ENCODE measurements at regions not wholly inside any gene's neighbourhood (a gene's known extent, or its start where the extent isn't known, plus 50 kb on each side); places are given as distances from the start of the nearest gene placed in this dataset.

DNA sequence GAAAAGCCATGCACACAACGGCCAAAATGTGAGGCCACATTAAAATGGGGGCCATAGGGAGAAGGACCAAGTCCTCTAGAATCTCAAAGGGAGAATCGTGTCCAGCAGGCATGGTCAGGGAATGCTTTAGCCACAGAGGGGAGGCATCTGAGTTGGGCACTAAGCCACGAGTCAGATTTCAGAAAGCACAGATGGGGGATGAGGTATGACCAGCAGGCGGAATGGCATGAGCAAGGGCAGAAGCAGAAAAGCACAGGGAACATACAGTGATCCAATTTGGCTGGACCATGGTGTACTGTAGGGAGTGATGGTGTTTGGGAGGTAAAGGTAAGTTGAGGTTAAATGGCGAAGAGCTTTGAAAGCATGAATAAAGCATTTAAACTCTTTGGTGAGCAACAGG lies 214.6 kb downstream of the TLE1 start:
- no peaks in the 10 kb centered on the region for H3K4me1 ChIP-seq (ENCODE audit: insufficient read depth, low read length)
- no peaks in the 10 kb centered on the region for H3K36me3 ChIP-seq (ENCODE audit: insufficient read depth, low read length)
- no peak overlapping the region for H3K4me3 ChIP-seq (ENCODE audit: low read length)
- H3K27me3 ChIP-seq (ENCODE audit: insufficient read depth, low read length): no peaks in the 10 kb centered on the region
- H2AFZ ChIP-seq (ENCODE audit: low read depth, low read length): no peak overlapping the region
- H3K9me3 ChIP-seq (ENCODE audit: low read length): no peaks in the 10 kb centered on the region

DNA sequence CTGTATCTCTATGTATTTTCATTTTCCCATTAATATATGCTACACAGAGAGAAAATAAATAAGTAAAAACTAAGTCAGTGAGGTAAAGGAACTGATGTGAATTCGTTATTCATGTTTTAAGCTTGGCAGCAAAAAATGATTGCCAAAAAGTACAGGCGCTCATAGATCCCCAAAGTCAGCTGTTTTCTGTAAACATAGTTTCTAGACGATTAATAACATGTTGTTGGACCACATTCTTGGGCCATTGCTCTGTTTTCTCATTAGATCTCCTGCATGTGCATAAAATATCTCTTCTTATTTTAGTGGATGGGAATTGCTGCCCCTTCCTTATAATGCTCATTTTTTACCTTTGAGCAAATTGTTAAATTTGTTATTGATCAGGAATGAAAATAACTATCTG lies 215.2 kb downstream of the TLE1 start:
- Histone ChIP-seq H3K27me3 (ENCODE audit: insufficient read depth, low read length) (no peaks in the 10 kb centered on the region), H3K4me1 (ENCODE audit: insufficient read depth, low read length) (no peaks in the 10 kb centered on the region), H3K4me3 (ENCODE audit: low read length) (no peak overlapping the region), H2AFZ (ENCODE audit: low read depth, low read length) (no peak overlapping the region), H3K9me3 (ENCODE audit: low read length) (no peaks in the 10 kb centered on the region), H3K36me3 (ENCODE audit: insufficient read depth, low read length) (no peaks in the 10 kb centered on the region)

GRCh38 chr9:81473708-81474107 lies 215.6 kb downstream of the TLE1 start:
- H3K36me3 ChIP-seq (ENCODE audit: insufficient read depth, low read length): no peaks in the 10 kb centered on the region
- no peaks in the 10 kb centered on the region for H3K4me1 ChIP-seq (ENCODE audit: insufficient read depth, low read length)
- H3K9me3 ChIP-seq (ENCODE audit: low read length): no peaks in the 10 kb centered on the region
- H2AFZ ChIP-seq (ENCODE audit: low read depth, low read length): no peak overlapping the region
- H3K4me3 ChIP-seq (ENCODE audit: low read length): no peak overlapping the region
- no peaks in the 10 kb centered on the region for H3K27me3 ChIP-seq (ENCODE audit: insufficient read depth, low read length)

GRCh38 chr9:81473206-81473605 lies 216.1 kb downstream of the TLE1 start:
- Histone ChIP-seq H3K27me3 (ENCODE audit: insufficient read depth, low read length) (no peaks in the 10 kb centered on the region), H3K4me3 (ENCODE audit: low read length) (no peak overlapping the region), H3K9me3 (ENCODE audit: low read length) (no peaks in the 10 kb centered on the region), H3K36me3 (ENCODE audit: insufficient read depth, low read length) (no peaks in the 10 kb centered on the region), H3K4me1 (ENCODE audit: insufficient read depth, low read length) (no peaks in the 10 kb centered on the region), H2AFZ (ENCODE audit: low read depth, low read length) (no peak overlapping the region)

DNA sequence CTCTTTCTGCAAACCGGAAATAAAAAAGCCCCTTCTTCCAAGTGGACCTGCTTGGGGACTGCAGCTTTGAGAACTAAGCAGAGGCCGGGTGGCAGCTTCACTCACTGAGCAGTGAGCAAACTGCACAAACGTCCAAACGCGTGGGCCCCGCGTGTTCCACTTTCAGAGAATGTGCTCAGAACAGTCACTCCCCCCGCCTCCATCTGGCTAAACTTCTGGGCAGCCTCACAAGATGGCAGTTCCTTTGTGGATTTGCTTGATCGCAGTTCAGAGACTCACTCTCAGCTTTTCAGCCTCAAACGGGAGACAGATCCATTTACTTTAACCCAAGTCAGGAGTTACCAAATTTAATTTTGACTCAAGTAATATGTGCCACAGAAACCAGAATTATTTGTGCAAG lies 216.6 kb downstream of the TLE1 start:
- Histone ChIP-seq H3K4me3 (ENCODE audit: low read length) (no peak overlapping the region), H2AFZ (ENCODE audit: low read depth, low read length) (no peak overlapping the region), H3K36me3 (ENCODE audit: insufficient read depth, low read length) (no peaks in the 10 kb centered on the region), H3K27me3 (ENCODE audit: insufficient read depth, low read length) (no peaks in the 10 kb centered on the region), H3K4me1 (ENCODE audit: insufficient read depth, low read length) (no peaks in the 10 kb centered on the region), H3K9me3 (ENCODE audit: low read length) (no peaks in the 10 kb centered on the region)

GRCh38 chr9:81470864-81471263 lies 218.5 kb downstream of the TLE1 start:
- no peak overlapping the region for H3K4me3 ChIP-seq (ENCODE audit: low read length)
- no peaks in the 10 kb centered on the region for H3K9me3 ChIP-seq (ENCODE audit: low read length)
- H3K27me3 ChIP-seq (ENCODE audit: insufficient read depth, low read length): no peaks in the 10 kb centered on the region
- H3K4me1 ChIP-seq (ENCODE audit: insufficient read depth, low read length): no peaks in the 10 kb centered on the region
- H2AFZ ChIP-seq (ENCODE audit: low read depth, low read length): no peak overlapping the region
- no peaks in the 10 kb centered on the region for H3K36me3 ChIP-seq (ENCODE audit: insufficient read depth, low read length)

- Histone ChIP-seq H3K4me1 (ENCODE audit: insufficient read depth, low read length) (no peaks in the 10 kb centered on the region), H3K36me3 (ENCODE audit: insufficient read depth, low read length) (no peaks in the 10 kb centered on the region), H3K4me3 (ENCODE audit: low read length) (no peak overlapping the region), H3K27me3 (ENCODE audit: insufficient read depth, low read length) (no peaks in the 10 kb centered on the region), H3K9me3 (ENCODE audit: low read length) (no peaks in the 10 kb centered on the region), H2AFZ (ENCODE audit: low read depth, low read length) (no peak overlapping the region)
Observed at GRCh38 chr9:81468084-81468595, 221.2 kb downstream of the TLE1 start.

GRCh38 chr9:81466981-81467380 lies 222.4 kb downstream of the TLE1 start:
- H3K4me1 ChIP-seq (ENCODE audit: insufficient read depth, low read length): no peaks in the 10 kb centered on the region
- H3K9me3 ChIP-seq (ENCODE audit: low read length): no peaks in the 10 kb centered on the region
- H2AFZ ChIP-seq (ENCODE audit: low read depth, low read length): no peak overlapping the region
- no peaks in the 10 kb centered on the region for H3K27me3 ChIP-seq (ENCODE audit: insufficient read depth, low read length)
- H3K4me3 ChIP-seq (ENCODE audit: low read length): no peak overlapping the region
- no peaks in the 10 kb centered on the region for H3K36me3 ChIP-seq (ENCODE audit: insufficient read depth, low read length)

DNA sequence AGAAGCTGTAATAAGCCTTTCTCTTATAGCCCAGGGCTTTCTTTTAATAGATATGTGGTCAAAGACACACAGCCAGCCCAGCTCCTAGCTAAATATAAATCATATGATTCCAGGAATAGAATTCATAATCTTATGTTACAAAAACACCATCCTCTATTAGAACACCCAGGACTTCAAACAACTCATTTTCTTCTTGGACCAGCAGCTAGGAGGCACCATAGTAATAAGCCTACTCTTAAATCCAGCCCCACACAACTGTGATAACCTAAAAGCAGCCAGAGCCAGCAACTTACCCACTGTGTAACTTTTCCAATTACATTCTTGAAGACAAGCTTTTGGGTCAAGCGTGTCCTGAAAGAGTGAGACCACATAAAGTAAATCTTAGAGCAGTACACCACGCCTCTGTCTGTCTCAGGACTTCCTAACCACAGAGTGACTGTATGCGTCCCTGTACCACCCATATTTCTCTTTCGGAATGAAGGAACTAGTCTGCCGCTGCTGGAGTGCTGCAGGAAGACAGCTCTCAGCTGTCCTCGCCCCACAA lies 223.8 kb downstream of the TLE1 start:
- H3K36me3 ChIP-seq (ENCODE audit: insufficient read depth, low read length): no peaks in the 10 kb centered on the region
- no peaks in the 10 kb centered on the region for H3K27me3 ChIP-seq (ENCODE audit: insufficient read depth, low read length)
- H3K9me3 ChIP-seq (ENCODE audit: low read length): no peaks in the 10 kb centered on the region
- no peaks in the 10 kb centered on the region for H3K4me1 ChIP-seq (ENCODE audit: insufficient read depth, low read length)
- H3K4me3 ChIP-seq (ENCODE audit: low read length): no peak overlapping the region
- H2AFZ ChIP-seq (ENCODE audit: low read depth, low read length): no peak overlapping the region

GRCh38 chr9:81462801-81463200 lies 226.5 kb downstream of the TLE1 start:
- Histone ChIP-seq H3K4me3 (ENCODE audit: low read length) (no peak overlapping the region), H3K9me3 (ENCODE audit: low read length) (no peaks in the 10 kb centered on the region), H2AFZ (ENCODE audit: low read depth, low read length) (no peak overlapping the region), H3K36me3 (ENCODE audit: insufficient read depth, low read length) (no peaks in the 10 kb centered on the region), H3K27me3 (ENCODE audit: insufficient read depth, low read length) (no peaks in the 10 kb centered on the region), H3K4me1 (ENCODE audit: insufficient read depth, low read length) (no peaks in the 10 kb centered on the region)

GRCh38 chr9:81461196-81461595 lies 228.2 kb downstream of the TLE1 start:
- H2AFZ ChIP-seq (ENCODE audit: low read depth, low read length): no peak overlapping the region

GRCh38 chr9:81460693-81461092 lies 228.7 kb downstream of the TLE1 start:
- Histone ChIP-seq H3K27me3 (ENCODE audit: insufficient read depth, low read length) (no peaks in the 10 kb centered on the region), H3K9me3 (ENCODE audit: low read length) (no peaks in the 10 kb centered on the region), H3K4me3 (ENCODE audit: low read length) (no peak overlapping the region), H3K4me1 (ENCODE audit: insufficient read depth, low read length) (peaks cover 10% of the 10 kb centered on the region), H3K36me3 (ENCODE audit: insufficient read depth, low read length) (no peaks in the 10 kb centered on the region), H2AFZ (ENCODE audit: low read depth, low read length) (no peak overlapping the region)

More at GRCh38 chr9:81461196-81461595, 228.2 kb downstream of the TLE1 start:
- Histone ChIP-seq H3K9me3 (ENCODE audit: low read length) (no peaks in the 10 kb centered on the region), H3K27me3 (ENCODE audit: insufficient read depth, low read length) (no peaks in the 10 kb centered on the region), H3K4me1 (ENCODE audit: insufficient read depth, low read length) (peaks cover 5% of the 10 kb centered on the region), H3K4me3 (ENCODE audit: low read length) (no peak overlapping the region), H3K36me3 (ENCODE audit: insufficient read depth, low read length) (no peaks in the 10 kb centered on the region)

- H3K36me3 ChIP-seq (ENCODE audit: insufficient read depth, low read length): no peaks in the 10 kb centered on the region
- H3K9me3 ChIP-seq (ENCODE audit: low read length): no peaks in the 10 kb centered on the region
- H3K27me3 ChIP-seq (ENCODE audit: insufficient read depth, low read length): no peaks in the 10 kb centered on the region
- H3K4me3 ChIP-seq (ENCODE audit: low read length): no peak overlapping the region
- peaks cover 16% of the 10 kb centered on the region for H3K4me1 ChIP-seq (ENCODE audit: insufficient read depth, low read length)
- no peak overlapping the region for H2AFZ ChIP-seq (ENCODE audit: low read depth, low read length)
Observed at GRCh38 chr9:81459591-81459990, 229.8 kb downstream of the TLE1 start.

DNA sequence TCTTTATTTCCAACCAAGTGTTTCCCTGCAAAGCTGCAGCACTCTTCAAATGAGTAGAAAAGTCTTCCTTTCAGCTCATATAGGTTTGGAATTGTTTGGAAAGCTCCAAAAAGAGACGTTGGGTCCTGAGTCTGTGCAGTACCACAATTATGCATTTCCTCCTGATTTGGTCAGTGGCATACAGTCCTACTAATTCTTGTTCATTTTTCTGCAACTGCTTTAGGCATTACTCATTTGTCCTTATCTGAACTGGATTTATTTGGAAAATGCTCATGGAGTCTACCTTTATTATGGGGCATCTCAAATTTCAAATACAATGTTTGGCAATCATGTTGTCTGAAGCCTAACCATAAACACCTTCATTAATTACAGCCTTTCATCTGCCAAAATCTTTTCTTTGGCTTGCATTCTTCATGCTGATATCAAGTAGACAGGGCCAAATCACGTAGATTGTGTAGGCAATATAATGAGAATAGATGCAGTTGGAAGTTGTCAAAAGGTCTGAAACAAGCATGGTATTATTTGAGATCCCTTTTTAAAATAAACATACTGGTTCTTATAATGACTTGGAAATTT lies 232.8 kb downstream of the TLE1 start:
- H3K4me1 ChIP-seq (ENCODE audit: insufficient read depth, low read length): peaks cover 16% of the 10 kb centered on the region
- no peaks in the 10 kb centered on the region for H3K36me3 ChIP-seq (ENCODE audit: insufficient read depth, low read length)
- no peak overlapping the region for H2AFZ ChIP-seq (ENCODE audit: low read depth, low read length)
- H3K27me3 ChIP-seq (ENCODE audit: insufficient read depth, low read length): no peaks in the 10 kb centered on the region
- H3K9me3 ChIP-seq (ENCODE audit: low read length): no peaks in the 10 kb centered on the region
- H3K4me3 ChIP-seq (ENCODE audit: low read length): no peak overlapping the region

Measured in neuron (in vitro differentiated cells).